H1 (cell line): ENCODE measurements at regions not wholly inside any gene's neighbourhood (a gene's known extent, or its start where the extent isn't known, plus 50 kb on each side); places are given as distances from the start of the nearest gene placed in this dataset.

Experiments used
- CEBPB ChIP-seq: IDR thresholded peaks from 2 replicates; pipeline ENCODE4 v1.6.1; 2012; ENCODE audit warnings: low read depth, low read length
- CHD1 ChIP-seq: IDR thresholded peaks from 2 replicates; pipeline ENCODE4 v1.6.1; 2012; ENCODE audit warnings: low read depth, low read length, improper control_type of control experiment
- GABPA ChIP-seq: IDR thresholded peaks from 2 replicates; pipeline ENCODE4 v1.6.1; 2011; ENCODE audit warnings: mild to moderate bottlenecking, low read length, moderate library complexity, borderline replicate concordance; ENCODE audit not compliant: insufficient read depth
- JUN ChIP-seq: IDR thresholded peaks from 2 replicates; pipeline ENCODE4 v1.6.1; 2011; ENCODE audit warnings: low read depth, mild to moderate bottlenecking, improper control_type of control experiment, low read length
- POLR2AphosphoS5 ChIP-seq: IDR thresholded peaks from 2 replicates; pipeline ENCODE4 v1.6.1; 2011; ENCODE audit warnings: low read depth, low read length
- RNF2 ChIP-seq: fragments of 200-900, 300-1000 bp; sonication (generic); IDR thresholded peaks from 2 replicates; pipeline ENCODE4 v1.7.1; 2016; ENCODE audit warnings: borderline replicate concordance, low read depth, mild to moderate bottlenecking, antibody characterized with exemption, low read length; ENCODE audit not compliant: poor library complexity, severe bottlenecking; ENCODE audit errors: missing control alignments
- SRF ChIP-seq: IDR thresholded peaks from 2 replicates; pipeline ENCODE4 v1.6.1; 2011; ENCODE audit warnings: mild to moderate bottlenecking, low read depth, low read length, moderate library complexity
- SUZ12 ChIP-seq: fragments of 200-600 bp; sonication (generic); IDR thresholded peaks from 2 replicates; pipeline ENCODE4 v1.6.1; 2012; ENCODE audit warnings: mild to moderate bottlenecking, inconsistent platforms, low read length, moderate library complexity, mixed read lengths
- TAF1 ChIP-seq: IDR thresholded peaks from 2 replicates; pipeline ENCODE4 v1.6.1; 2011; ENCODE audit warnings: mild to moderate bottlenecking, low read depth, low read length
- TAF7 ChIP-seq: optimal IDR thresholded peaks from 2 replicates; pipeline ENCODE3; 2011; ENCODE audit warnings: low read depth, mild to moderate bottlenecking, inconsistent platforms, low read length, moderate library complexity, borderline replicate concordance
- TEAD4 ChIP-seq: IDR thresholded peaks from 2 replicates; pipeline ENCODE4 v1.6.1; 2012; ENCODE audit warnings: low read depth, low read length, inconsistent platforms, mixed read lengths
- TF ChIP-seq, protein P1 (sequence below), 3 experiments: IDR thresholded peaks; 1 replicate in 2 of 3; 2 replicates in 1 of 3; pipeline versions ENCODE4 v1.5.1 to v1.6.1; 2011; ENCODE audit warnings: low read length in 3 of 3, mild to moderate bottlenecking in 3 of 3, inconsistent platforms in 2 of 3, low read depth in 1 of 3, moderate library complexity in 1 of 3; ENCODE audit not compliant: insufficient read depth in 1 of 3; ENCODE audit errors: control extremely low read depth in 1 of 3
- TF ChIP-seq, protein P2 (sequence below): IDR thresholded peaks from 2 replicates; pipeline ENCODE4 v1.6.1; 2012; ENCODE audit warnings: inconsistent platforms
- TF ChIP-seq, protein P3 (sequence below): IDR thresholded peaks from 2 replicates; pipeline ENCODE4 v1.6.1; 2011; ENCODE audit warnings: low read length, improper control_type of control experiment

DNA sequence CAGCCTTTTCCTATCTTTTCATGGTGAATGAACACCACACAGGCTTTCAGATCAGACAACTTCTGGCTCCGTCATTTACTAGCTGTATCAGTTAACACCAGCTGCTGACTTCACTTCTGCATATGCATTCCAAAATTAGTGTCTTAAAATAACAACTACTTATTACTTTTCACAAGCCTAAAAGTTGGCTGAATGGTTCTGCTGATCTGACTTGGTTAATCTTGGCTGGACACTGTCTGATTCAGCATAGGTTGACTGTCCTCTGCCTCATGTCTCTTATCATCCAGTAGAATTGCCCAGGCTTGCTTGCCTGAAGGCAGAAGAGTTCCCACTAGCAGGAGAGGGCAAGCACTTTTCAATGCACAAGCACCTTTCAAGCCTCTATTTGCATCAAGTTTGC, 72.7 kb downstream of the MARCHF4 start:
- TF ChIP-seq, protein P1, sequence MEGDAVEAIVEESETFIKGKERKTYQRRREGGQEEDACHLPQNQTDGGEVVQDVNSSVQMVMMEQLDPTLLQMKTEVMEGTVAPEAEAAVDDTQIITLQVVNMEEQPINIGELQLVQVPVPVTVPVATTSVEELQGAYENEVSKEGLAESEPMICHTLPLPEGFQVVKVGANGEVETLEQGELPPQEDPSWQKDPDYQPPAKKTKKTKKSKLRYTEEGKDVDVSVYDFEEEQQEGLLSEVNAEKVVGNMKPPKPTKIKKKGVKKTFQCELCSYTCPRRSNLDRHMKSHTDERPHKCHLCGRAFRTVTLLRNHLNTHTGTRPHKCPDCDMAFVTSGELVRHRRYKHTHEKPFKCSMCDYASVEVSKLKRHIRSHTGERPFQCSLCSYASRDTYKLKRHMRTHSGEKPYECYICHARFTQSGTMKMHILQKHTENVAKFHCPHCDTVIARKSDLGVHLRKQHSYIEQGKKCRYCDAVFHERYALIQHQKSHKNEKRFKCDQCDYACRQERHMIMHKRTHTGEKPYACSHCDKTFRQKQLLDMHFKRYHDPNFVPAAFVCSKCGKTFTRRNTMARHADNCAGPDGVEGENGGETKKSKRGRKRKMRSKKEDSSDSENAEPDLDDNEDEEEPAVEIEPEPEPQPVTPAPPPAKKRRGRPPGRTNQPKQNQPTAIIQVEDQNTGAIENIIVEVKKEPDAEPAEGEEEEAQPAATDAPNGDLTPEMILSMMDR (IDR thresholded peaks at IDR 0.05; ENCODE audit: control extremely low read depth in 1 of 3, insufficient read depth in 1 of 3, low read depth in 1 of 3, low read length in 3 of 3), result no peak
- TF ChIP-seq SRF, result no peak
- TF ChIP-seq, protein P2, sequence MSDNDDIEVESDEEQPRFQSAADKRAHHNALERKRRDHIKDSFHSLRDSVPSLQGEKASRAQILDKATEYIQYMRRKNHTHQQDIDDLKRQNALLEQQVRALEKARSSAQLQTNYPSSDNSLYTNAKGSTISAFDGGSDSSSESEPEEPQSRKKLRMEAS, result no peak
- TF ChIP-seq JUN, result no peak
- no peak for TF ChIP-seq TAF7
- TF ChIP-seq TEAD4, result no peak
- no peak for TF ChIP-seq GABPA
- TF ChIP-seq SUZ12, result no peak
- TF ChIP-seq, protein P3, sequence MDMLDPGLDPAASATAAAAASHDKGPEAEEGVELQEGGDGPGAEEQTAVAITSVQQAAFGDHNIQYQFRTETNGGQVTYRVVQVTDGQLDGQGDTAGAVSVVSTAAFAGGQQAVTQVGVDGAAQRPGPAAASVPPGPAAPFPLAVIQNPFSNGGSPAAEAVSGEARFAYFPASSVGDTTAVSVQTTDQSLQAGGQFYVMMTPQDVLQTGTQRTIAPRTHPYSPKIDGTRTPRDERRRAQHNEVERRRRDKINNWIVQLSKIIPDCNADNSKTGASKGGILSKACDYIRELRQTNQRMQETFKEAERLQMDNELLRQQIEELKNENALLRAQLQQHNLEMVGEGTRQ, result no peak
- TF ChIP-seq CHD1, result no peak
- no peak for TF ChIP-seq TAF1
- no peak for TF ChIP-seq CEBPB
- no peak for TF ChIP-seq RNF2
- no peak for TF ChIP-seq POLR2AphosphoS5
